PC-3 (cell line): ENCODE measurements at regions not wholly inside any gene's neighbourhood (a gene's known extent, or its start where the extent isn't known, plus 50 kb on each side); places are given as distances from the start of the nearest gene placed in this dataset.
A peak's percentile ranks its signal among the peaks of the same experiment; 100 is the strongest.

Source experiments
- ATAC-seq: fragments of 200-7000 bp; cut with Tn5 transposase; 2 replicates; pipeline ENCODE4 v1.9.1; 2020; ENCODE audit warnings: mild to moderate bottlenecking, moderate library complexity
- BruUV-seq: library from RNA; stranded (reverse); fragments of 400-500 nt; replicated peaks from 2 replicates; lab custom pipeline; 2021; lab: Mats Ljungman, UMichigan
- CTCF ChIA-PET: fragments of 300-600 bp; sonication (Branson Sonifier 250); formaldehyde crosslinking; loops from one replicate; lab custom pipeline; 2022; ENCODE audit warnings: antibody characterized with exemption; lab: Charles Lee
- POLR2A ChIA-PET: fragments of 300-600 bp; sonication (Branson Sonifier 250); formaldehyde crosslinking; loops from one replicate; lab custom pipeline; 2022; ENCODE audit warnings: antibody characterized with exemption; ENCODE audit not compliant: unreplicated experiment; lab: Charles Lee
- DNase-seq: peaks from one replicate; pipeline ENCODE4 v3.0.0-alpha.2; 2015
- H2AFZ ChIP-seq: fragments of 300-600 bp; sonication (generic); 2 replicates; pipeline ENCODE4 v1.6.0; 2016; ENCODE audit warnings: antibody characterized with exemption, low read length
- H3F3A ChIP-seq: fragments of 300-600 bp; sonication (generic); one replicate; pipeline ENCODE4 v1.6.0; 2017; ENCODE audit warnings: antibody characterized with exemption, low read length, control low read depth, mild to moderate bottlenecking; ENCODE audit not compliant: unreplicated experiment
- H3K27ac ChIP-seq: fragments of 300-600 bp; sonication (generic); 2 replicates; pipeline ENCODE4 v1.5.1; 2016; ENCODE audit warnings: mild to moderate bottlenecking, low read length
- H3K27me3 ChIP-seq: fragments of 300-600 bp; sonication (generic); 2 replicates; pipeline ENCODE4 v1.6.1; 2016; ENCODE audit warnings: low read length, mixed read lengths
- H3K36me3 ChIP-seq: fragments of 300-600 bp; sonication (generic); 2 replicates; pipeline ENCODE4 v1.6.1; 2016; ENCODE audit warnings: low read depth, mixed run types, low read length, mixed read lengths
- H3K4me1 ChIP-seq: fragments of 300-600 bp; sonication (generic); 2 replicates; pipeline ENCODE4 v1.5.1; 2016; ENCODE audit warnings: low read length; ENCODE audit not compliant: insufficient read depth
- H3K4me2 ChIP-seq: fragments of 300-600 bp; sonication (generic); 2 replicates; pipeline ENCODE4 v1.6.0; 2016; ENCODE audit warnings: low read length
- H3K4me3 ChIP-seq: fragments of 300-600 bp; sonication (generic); 2 replicates; pipeline ENCODE4 v1.5.1; 2016; ENCODE audit warnings: mild to moderate bottlenecking, low read length, mixed read lengths
- H3K79me2 ChIP-seq: fragments of 300-600 bp; sonication (generic); 2 replicates; pipeline ENCODE4 v1.6.1; 2017; ENCODE audit warnings: low read length, mixed read lengths
- H3K9ac ChIP-seq: fragments of 300-600 bp; sonication (generic); 2 replicates; pipeline ENCODE4 v1.6.0; 2016; ENCODE audit warnings: mild to moderate bottlenecking, low read length
- H3K9me2 ChIP-seq: fragments of 300-600 bp; sonication (generic); replicated peaks from 2 replicates; pipeline ENCODE4 v1.6.1; 2016; ENCODE audit warnings: mixed run types, low read length, mixed read lengths
- H3K9me3 ChIP-seq: fragments of 300-600 bp; sonication (generic); 2 replicates; pipeline ENCODE4 v1.6.1; 2016; ENCODE audit warnings: low read length, mixed read lengths
- H4K20me1 ChIP-seq: fragments of 300-600 bp; sonication (generic); 2 replicates; pipeline ENCODE4 v1.6.1; 2016; ENCODE audit warnings: low read length, mixed read lengths
- EZH2 ChIP-seq: fragments of 300-600 bp; sonication (generic); IDR thresholded peaks from one replicate; pipeline ENCODE4 v1.6.1; 2017; ENCODE audit warnings: antibody characterized with exemption, mild to moderate bottlenecking, low read length; ENCODE audit not compliant: unreplicated experiment
- EZH2phosphoT487 ChIP-seq: fragments of 300-600 bp; sonication (generic); IDR thresholded peaks from 2 replicates; pipeline ENCODE4 v1.6.1; 2018; ENCODE audit warnings: mild to moderate bottlenecking, antibody characterized with exemption, low read length, borderline replicate concordance
- intact Hi-C: fragments of 100-400 bp; cut with micrococcal nuclease; formaldehyde crosslinking; loops from 2 replicates; pipeline ENCODE4 v1.9.0; 2023
- TF ChIP-seq, protein P1 (sequence below): fragments of 300-600 bp; sonication (generic); conservative IDR thresholded peaks from 2 replicates; pipeline ENCODE4 v1.5.1; 2017; ENCODE audit warnings: antibody characterized with exemption, low read depth, mild to moderate bottlenecking, low read length

DNA sequence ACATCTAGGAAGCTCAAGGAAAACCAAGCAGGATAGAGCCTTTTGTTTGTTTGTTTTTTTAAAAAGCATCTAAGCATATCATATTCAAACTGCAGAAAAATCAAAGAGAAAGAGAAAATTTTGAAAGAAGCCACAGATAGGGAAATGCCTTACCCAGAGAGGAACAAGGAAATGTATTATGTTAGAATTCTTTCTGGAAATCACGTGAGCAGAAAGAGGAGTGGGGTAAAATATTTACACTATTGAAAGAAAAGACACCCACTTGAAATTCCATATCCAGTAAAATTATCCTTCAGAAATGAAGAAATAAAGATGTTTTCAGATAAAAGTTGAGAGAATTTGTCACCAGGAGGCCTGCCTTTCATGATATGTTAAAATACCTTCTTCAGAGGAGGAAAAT, 775.7 kb upstream of the IGFBP3 start:
- H3K79me2 ChIP-seq, result no peaks in the 10 kb centered on the region
- no peaks in the 10 kb centered on the region; the same call in 1 of the 2 replicates for H3K4me1 ChIP-seq
- ATAC-seq, result no peak
- intact Hi-C loops, result loop anchor here (2.0 kb wide), 1 partner anchor 392 kb away; no protein-coding TSS in a partner anchor
- DNase-seq, result no peak
- no peaks in the 10 kb centered on the region for H3K9me3 ChIP-seq
- H3K27me3 ChIP-seq, result no peaks in the 10 kb centered on the region
- no peaks in the 10 kb centered on the region for H3F3A ChIP-seq
- H3K4me2 ChIP-seq, result no peak overlapping the region
- H3K27ac ChIP-seq, result no peak overlapping the region
- no peak overlapping the region for H3K9ac ChIP-seq
- H4K20me1 ChIP-seq, result no peaks in the 10 kb centered on the region
- H2AFZ ChIP-seq, result no peak overlapping the region
- ChIA-PET POLR2A (no interaction called here), CTCF (no interaction called here)
- no peak overlapping the region for H3K4me3 ChIP-seq
- H3K9me2 ChIP-seq, result no peaks in the 10 kb centered on the region
- no peak for TF ChIP-seq EZH2phosphoT487
- no TSS peak for BruUV-seq
- no peaks in the 10 kb centered on the region for H3K36me3 ChIP-seq

DNA sequence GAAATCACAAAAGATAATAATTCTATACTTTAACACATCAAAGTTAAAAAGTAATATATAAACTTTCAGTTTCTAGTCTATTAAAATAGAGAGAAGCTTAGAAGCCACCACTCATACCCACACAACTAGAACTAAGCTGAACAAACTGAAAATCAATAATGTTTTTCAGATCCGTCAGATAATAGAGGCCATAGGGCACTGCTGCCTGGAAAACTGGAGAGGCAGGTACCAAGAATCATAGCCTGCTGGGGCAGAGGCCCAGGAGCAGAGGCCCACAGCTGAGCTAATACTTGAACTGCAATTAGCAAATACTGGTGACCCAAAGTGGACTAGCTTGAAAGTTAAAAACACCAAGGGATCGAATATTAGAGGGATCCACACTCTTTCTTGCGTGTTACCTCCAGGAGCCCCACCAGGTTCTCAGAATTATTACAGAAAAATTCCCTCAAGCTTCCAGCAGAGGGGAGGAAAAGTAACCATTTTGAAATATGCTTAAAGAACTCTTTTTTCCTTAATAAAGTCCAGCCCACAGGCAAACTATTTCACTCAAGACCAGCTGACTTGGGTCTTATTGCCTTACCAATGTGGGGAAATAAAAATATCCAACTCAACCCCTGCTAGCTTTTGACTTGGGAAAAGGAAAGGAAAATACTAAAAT, 774.1 kb upstream of the IGFBP3 start:
- no peak for TF ChIP-seq EZH2phosphoT487
- TF ChIP-seq, protein P1, sequence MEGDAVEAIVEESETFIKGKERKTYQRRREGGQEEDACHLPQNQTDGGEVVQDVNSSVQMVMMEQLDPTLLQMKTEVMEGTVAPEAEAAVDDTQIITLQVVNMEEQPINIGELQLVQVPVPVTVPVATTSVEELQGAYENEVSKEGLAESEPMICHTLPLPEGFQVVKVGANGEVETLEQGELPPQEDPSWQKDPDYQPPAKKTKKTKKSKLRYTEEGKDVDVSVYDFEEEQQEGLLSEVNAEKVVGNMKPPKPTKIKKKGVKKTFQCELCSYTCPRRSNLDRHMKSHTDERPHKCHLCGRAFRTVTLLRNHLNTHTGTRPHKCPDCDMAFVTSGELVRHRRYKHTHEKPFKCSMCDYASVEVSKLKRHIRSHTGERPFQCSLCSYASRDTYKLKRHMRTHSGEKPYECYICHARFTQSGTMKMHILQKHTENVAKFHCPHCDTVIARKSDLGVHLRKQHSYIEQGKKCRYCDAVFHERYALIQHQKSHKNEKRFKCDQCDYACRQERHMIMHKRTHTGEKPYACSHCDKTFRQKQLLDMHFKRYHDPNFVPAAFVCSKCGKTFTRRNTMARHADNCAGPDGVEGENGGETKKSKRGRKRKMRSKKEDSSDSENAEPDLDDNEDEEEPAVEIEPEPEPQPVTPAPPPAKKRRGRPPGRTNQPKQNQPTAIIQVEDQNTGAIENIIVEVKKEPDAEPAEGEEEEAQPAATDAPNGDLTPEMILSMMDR, result peak; percentile 38
- CTCF ChIA-PET, result interaction anchor here (0.6 to 0.7 kb wide), 3 partner anchors 8 to 406 kb away, joined by 3 read pairs; no protein-coding TSS in a partner anchor
- H3K27ac ChIP-seq, result no peak overlapping the region
- H4K20me1 ChIP-seq, result no peaks in the 10 kb centered on the region
- no peak overlapping the region for H3K4me2 ChIP-seq
- no peaks in the 10 kb centered on the region for H3K9me3 ChIP-seq
- H3F3A ChIP-seq, result no peaks in the 10 kb centered on the region
- peak overlapping the region; percentile 32 for H2AFZ ChIP-seq
- no peaks in the 10 kb centered on the region for H3K36me3 ChIP-seq
- peak; percentile 25 for DNase-seq
- ATAC-seq, result peak; percentile 37; the same call in 1 of the 2 replicates
- H3K9ac ChIP-seq, result no peak overlapping the region
- no peaks in the 10 kb centered on the region for H3K79me2 ChIP-seq
- H3K27me3 ChIP-seq, result no peaks in the 10 kb centered on the region
- BruUV-seq, result no TSS peak
- H3K4me1 ChIP-seq, result no peaks in the 10 kb centered on the region; the same call in 1 of the 2 replicates
- POLR2A ChIA-PET, result no interaction called here
- H3K9me2 ChIP-seq, result no peaks in the 10 kb centered on the region
- H3K4me3 ChIP-seq, result no peak overlapping the region
- intact Hi-C loops, result no loop called here

DNA sequence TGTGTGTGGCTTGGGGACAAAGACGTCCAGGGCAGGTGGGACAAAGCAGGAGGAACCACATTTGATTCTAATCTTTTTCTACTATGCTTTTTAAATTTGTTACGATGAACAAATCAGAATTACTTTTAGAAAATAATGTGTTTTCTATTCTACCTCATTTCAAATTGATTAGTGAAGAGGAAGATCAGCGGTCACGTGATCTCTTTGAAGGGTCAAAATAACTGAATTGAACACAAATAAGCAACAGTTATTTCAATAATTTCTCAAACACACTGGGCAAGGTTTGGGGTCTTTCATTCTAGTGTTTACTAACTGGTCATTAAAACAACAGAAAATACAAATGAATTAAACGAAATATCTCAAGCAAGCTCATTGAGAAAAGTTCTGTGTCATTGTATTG, 773.0 kb upstream of the IGFBP3 start:
- CTCF ChIA-PET, result no interaction called here
- no TSS peak for BruUV-seq

More for the DNA sequence above, 773.0 kb upstream of the IGFBP3 start:
- no peaks in the 10 kb centered on the region for H3F3A ChIP-seq
- no peak overlapping the region for H3K9ac ChIP-seq
- no peaks in the 10 kb centered on the region for H4K20me1 ChIP-seq
- POLR2A ChIA-PET, result no interaction called here
- no peaks in the 10 kb centered on the region for H3K9me2 ChIP-seq
- no peaks in the 10 kb centered on the region for H3K9me3 ChIP-seq
- no peak overlapping the region for H2AFZ ChIP-seq
- H3K4me2 ChIP-seq, result no peak overlapping the region
- H3K79me2 ChIP-seq, result no peaks in the 10 kb centered on the region
- DNase-seq (no peak), ATAC-seq (no peak)
- H3K4me1 ChIP-seq, result no peaks in the 10 kb centered on the region; the same call in 1 of the 2 replicates
- H3K27ac ChIP-seq, result no peak overlapping the region
- no peaks in the 10 kb centered on the region for H3K36me3 ChIP-seq
- intact Hi-C loops, result no loop called here
- H3K4me3 ChIP-seq, result no peak overlapping the region
- TF ChIP-seq EZH2, result no peak
- TF ChIP-seq EZH2phosphoT487, result no peak
- no peaks in the 10 kb centered on the region for H3K27me3 ChIP-seq
